Gastroesophageal sphincter (tissue), 3 donors: ENCODE measurements at regions not wholly inside any gene's neighbourhood (a gene's known extent, or its start where the extent isn't known, plus 50 kb on each side); places are given as distances from the start of the nearest gene placed in this dataset.

Experiments
- CTCF ChIP-seq, 4 experiments: fragments of 200-600 bp in 2 of 4; fragments of 450-650 bp in 2 of 4; sonication (generic) in 1 of 4; IDR thresholded peaks; one replicate each; pipeline ENCODE4 v1.5.1; 2017 to 2019; ENCODE audit warnings: antibody characterized with exemption in 4 of 4, mild to moderate bottlenecking in 2 of 4, moderate library complexity in 2 of 4
- EP300 ChIP-seq: sonication (generic); formaldehyde crosslinking; IDR thresholded peaks from one replicate; pipeline ENCODE4 v1.6.1; 2017; ENCODE audit warnings: antibody characterized with exemption, mild to moderate bottlenecking
- POLR2A ChIP-seq, 2 donors: fragments of 450-650 bp; IDR thresholded peaks; one replicate each; pipeline ENCODE4 v1.6.1; 2017; ENCODE audit warnings: antibody characterized with exemption in 2 of 2, mild to moderate bottlenecking in 2 of 2, moderate library complexity in 1 of 2
- POLR2AphosphoS5 ChIP-seq: sonication (generic); formaldehyde crosslinking; IDR thresholded peaks from one replicate; pipeline ENCODE4 v1.6.1; 2017; ENCODE audit warnings: antibody characterized with exemption

- TF ChIP-seq CTCF (IDR thresholded peaks at IDR 0.05): no peak
- no peak for TF ChIP-seq POLR2AphosphoS5
- TF ChIP-seq POLR2A (IDR thresholded peaks at IDR 0.05): no peak
- no peak for TF ChIP-seq EP300
These were observed 84.1 kb upstream of the FRY start for GRCh38 chr13:31947506-31947905.
